ENCODE measurements at regions not wholly inside any gene's neighbourhood (a gene's known extent, or its start where the extent isn't known, plus 50 kb on each side); places are given as distances from the start of the nearest gene placed in this dataset.

DNA sequence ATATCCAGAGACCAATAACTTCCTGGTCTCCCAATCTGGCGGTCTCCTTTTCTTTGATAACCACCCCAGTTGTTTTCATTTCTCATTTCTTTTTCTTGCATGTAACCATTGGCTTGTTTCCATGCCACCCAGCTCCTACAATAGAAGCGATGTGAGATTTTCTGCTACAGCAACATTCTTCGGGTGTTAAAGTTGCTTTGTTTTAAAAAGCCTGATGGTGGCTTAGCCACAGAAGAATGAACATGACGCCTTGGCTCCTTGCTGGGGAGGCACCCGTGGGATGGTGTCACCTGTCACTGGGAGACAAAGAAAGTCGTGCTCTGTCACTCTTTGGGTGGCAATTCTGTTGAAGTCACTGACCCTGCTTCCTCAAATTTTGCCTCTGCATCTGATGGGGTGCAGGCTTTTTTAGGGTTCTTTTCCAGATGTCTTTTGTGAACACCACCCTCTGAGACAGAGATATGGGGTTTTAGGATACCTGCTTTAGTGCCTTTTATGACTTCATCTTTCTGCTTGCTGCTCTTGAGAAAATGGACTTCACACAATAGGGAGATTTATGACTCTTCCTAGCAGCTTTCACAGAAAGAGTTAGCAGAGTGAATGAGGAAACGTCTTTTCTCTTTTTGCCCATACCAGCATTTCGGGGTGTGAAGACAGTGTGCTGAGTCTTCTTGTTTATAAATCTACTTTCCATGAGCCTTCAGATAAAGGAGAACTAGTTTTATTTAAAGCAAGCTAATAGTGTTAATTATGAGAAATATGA lies 265.3 kb upstream of the TBX3 start:
- CTCF ChIA-PET, result no interaction called here

GRCh38 chr12:114945351-114945750 lies 261.4 kb upstream of the TBX3 start:
- Mint-ChIP-seq H3K4me3 (ENCODE audit: low read depth, unreplicated experiment) (no peak overlapping the region), H3K9me3 (ENCODE audit: low read depth, unreplicated experiment) (peaks cover 6% of the 10 kb centered on the region), H3K27ac (ENCODE audit: unreplicated experiment) (no peak overlapping the region), H3K27me3 (ENCODE audit: unreplicated experiment) (no peaks in the 10 kb centered on the region), H3K36me3 (ENCODE audit: insufficient read depth, unreplicated experiment) (no peaks in the 10 kb centered on the region), H3K4me1 (ENCODE audit: low read depth, unreplicated experiment) (no peaks in the 10 kb centered on the region)
- DNase-seq, result no peak
- no TSS peak for BruUV-seq (replicated peaks)
- TF ChIP-seq, protein P1, sequence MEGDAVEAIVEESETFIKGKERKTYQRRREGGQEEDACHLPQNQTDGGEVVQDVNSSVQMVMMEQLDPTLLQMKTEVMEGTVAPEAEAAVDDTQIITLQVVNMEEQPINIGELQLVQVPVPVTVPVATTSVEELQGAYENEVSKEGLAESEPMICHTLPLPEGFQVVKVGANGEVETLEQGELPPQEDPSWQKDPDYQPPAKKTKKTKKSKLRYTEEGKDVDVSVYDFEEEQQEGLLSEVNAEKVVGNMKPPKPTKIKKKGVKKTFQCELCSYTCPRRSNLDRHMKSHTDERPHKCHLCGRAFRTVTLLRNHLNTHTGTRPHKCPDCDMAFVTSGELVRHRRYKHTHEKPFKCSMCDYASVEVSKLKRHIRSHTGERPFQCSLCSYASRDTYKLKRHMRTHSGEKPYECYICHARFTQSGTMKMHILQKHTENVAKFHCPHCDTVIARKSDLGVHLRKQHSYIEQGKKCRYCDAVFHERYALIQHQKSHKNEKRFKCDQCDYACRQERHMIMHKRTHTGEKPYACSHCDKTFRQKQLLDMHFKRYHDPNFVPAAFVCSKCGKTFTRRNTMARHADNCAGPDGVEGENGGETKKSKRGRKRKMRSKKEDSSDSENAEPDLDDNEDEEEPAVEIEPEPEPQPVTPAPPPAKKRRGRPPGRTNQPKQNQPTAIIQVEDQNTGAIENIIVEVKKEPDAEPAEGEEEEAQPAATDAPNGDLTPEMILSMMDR (IDR thresholded peaks at IDR 0.05; ENCODE audit: unreplicated experiment), result no peak
- CTCF ChIA-PET, result no interaction called here
- intact Hi-C loops (cut with micrococcal nuclease; ENCODE audit: unreplicated experiment), result no loop called here

More for the DNA sequence above, 265.3 kb upstream of the TBX3 start:
- Mint-ChIP-seq H3K9me3 (ENCODE audit: low read depth, unreplicated experiment) (peaks cover 2% of the 10 kb centered on the region), H3K27me3 (ENCODE audit: unreplicated experiment) (no peaks in the 10 kb centered on the region), H3K27ac (ENCODE audit: unreplicated experiment) (no peak overlapping the region), H3K4me1 (ENCODE audit: low read depth, unreplicated experiment) (no peaks in the 10 kb centered on the region), H3K4me3 (ENCODE audit: low read depth, unreplicated experiment) (no peak overlapping the region), H3K36me3 (ENCODE audit: insufficient read depth, unreplicated experiment) (no peaks in the 10 kb centered on the region)
- no peak for DNase-seq
- intact Hi-C loops (cut with micrococcal nuclease; ENCODE audit: unreplicated experiment), result no loop called here
- BruUV-seq (replicated peaks), result no TSS peak
- TF ChIP-seq, protein P1 (IDR thresholded peaks at IDR 0.05; ENCODE audit: unreplicated experiment), result no peak

GRCh38 chr12:114944736-114945135 lies 260.8 kb upstream of the TBX3 start:
- H3K9me3 Mint-ChIP-seq (ENCODE audit: low read depth, unreplicated experiment), result peaks cover 6% of the 10 kb centered on the region
- no TSS peak for BruUV-seq (replicated peaks)
- intact Hi-C loops (cut with micrococcal nuclease; ENCODE audit: unreplicated experiment), result no loop called here
- no peak overlapping the region for H3K27ac Mint-ChIP-seq (ENCODE audit: unreplicated experiment)
- TF ChIP-seq, protein P1 (IDR thresholded peaks at IDR 0.05; ENCODE audit: unreplicated experiment), result no peak
- no peak overlapping the region for H3K4me3 Mint-ChIP-seq (ENCODE audit: low read depth, unreplicated experiment)
- H3K27me3 Mint-ChIP-seq (ENCODE audit: unreplicated experiment), result no peaks in the 10 kb centered on the region
- H3K4me1 Mint-ChIP-seq (ENCODE audit: low read depth, unreplicated experiment), result no peaks in the 10 kb centered on the region
- CTCF ChIA-PET, result no interaction called here
- no peaks in the 10 kb centered on the region for H3K36me3 Mint-ChIP-seq (ENCODE audit: insufficient read depth, unreplicated experiment)
- DNase-seq, result no peak

- Mint-ChIP-seq H3K9me3 (ENCODE audit: low read depth, unreplicated experiment) (peaks cover 6% of the 10 kb centered on the region), H3K27me3 (ENCODE audit: unreplicated experiment) (no peaks in the 10 kb centered on the region), H3K4me3 (ENCODE audit: low read depth, unreplicated experiment) (no peak overlapping the region), H3K4me1 (ENCODE audit: low read depth, unreplicated experiment) (no peaks in the 10 kb centered on the region), H3K36me3 (ENCODE audit: insufficient read depth, unreplicated experiment) (no peaks in the 10 kb centered on the region), H3K27ac (ENCODE audit: unreplicated experiment) (no peak overlapping the region)
- TF ChIP-seq, protein P1 (IDR thresholded peaks at IDR 0.05; ENCODE audit: unreplicated experiment), result no peak
- BruUV-seq (replicated peaks), result no TSS peak
- intact Hi-C loops (cut with micrococcal nuclease; ENCODE audit: unreplicated experiment), result no loop called here
- CTCF ChIA-PET, result no interaction called here
- DNase-seq, result no peak
Measured at GRCh38 chr12:114943601-114944000, 259.6 kb upstream of the TBX3 start.

All from Calu3 (cell line).